GM19455 (cell line): ENCODE measurements at regions not wholly inside any gene's neighbourhood (a gene's known extent, or its start where the extent isn't known, plus 50 kb on each side); places are given as distances from the start of the nearest gene placed in this dataset.

ENCODE experiments used
- ATAC-seq: cut with Tn5 transposase; IDR thresholded peaks from one replicate; pipeline ENCODE4 v1.9.1; 2021; ENCODE audit not compliant: unreplicated experiment

GRCh38 chr10:117635826-117636225 lies 93.3 kb downstream of the EMX2 start:
- ATAC-seq, result no peak

GRCh38 chr10:117638200-117638599 lies 95.7 kb downstream of the EMX2 start:
- ATAC-seq, result no peak

GRCh38 chr10:117638664-117639200 lies 96.2 kb downstream of the EMX2 start:
- no peak for ATAC-seq

- ATAC-seq, result no peak
These were observed 97.9 kb downstream of the EMX2 start for GRCh38 chr10:117640406-117640805.

GRCh38 chr10:117646718-117647117 lies 104.2 kb downstream of the EMX2 start:
- ATAC-seq, result no peak

GRCh38 chr10:117647306-117647705 lies 104.8 kb downstream of the EMX2 start:
- ATAC-seq, result no peak

- ATAC-seq, result no peak
These were observed 108.6 kb downstream of the EMX2 start for GRCh38 chr10:117651121-117651520.

- ATAC-seq, result peak; percentile 25
These were observed 110.0 kb downstream of the EMX2 start for GRCh38 chr10:117652228-117653169.

GRCh38 chr10:117653170-117653515 lies 110.6 kb downstream of the EMX2 start:
- peak; percentile 90 for ATAC-seq

GRCh38 chr10:117654105-117654504 lies 111.6 kb downstream of the EMX2 start:
- ATAC-seq, result no peak

- peak; percentile 84 for ATAC-seq
These were observed 114.1 kb downstream of the EMX2 start for GRCh38 chr10:117656385-117657367.

GRCh38 chr10:117661316-117661715 lies 118.8 kb downstream of the EMX2 start:
- ATAC-seq, result no peak

GRCh38 chr10:117662126-117662525 lies 119.6 kb downstream of the EMX2 start:
- ATAC-seq, result no peak

GRCh38 chr10:117662751-117663540 lies 120.4 kb downstream of the EMX2 start:
- ATAC-seq, result no peak

GRCh38 chr10:117663750-117664149 lies 121.2 kb downstream of the EMX2 start:
- ATAC-seq, result peak; percentile 99

- ATAC-seq, result no peak
These were observed 121.7 kb downstream of the EMX2 start for GRCh38 chr10:117664288-117664687.

GRCh38 chr10:117666166-117666565 lies 123.6 kb downstream of the EMX2 start:
- ATAC-seq, result no peak

GRCh38 chr10:117666965-117667364 lies 124.4 kb downstream of the EMX2 start:
- ATAC-seq, result no peak

- no peak for ATAC-seq
These were observed 125.3 kb downstream of the EMX2 start for GRCh38 chr10:117667831-117668230.

GRCh38 chr10:117668327-117669008 lies 125.9 kb downstream of the EMX2 start:
- ATAC-seq, result no peak
